Small intestine (tissue), 7 donors: ENCODE measurements at regions not wholly inside any gene's neighbourhood (a gene's known extent, or its start where the extent isn't known, plus 50 kb on each side); places are given as distances from the start of the nearest gene placed in this dataset.
"Not testable (repeated sequence)": the region's sequence is repeated elsewhere in the genome, so short reads cannot be mapped to it uniquely, and the experiment has no call there.

Experiments used
- DNase-seq, 2 donors: peaks; one replicate each; pipeline versions ENCODE4 v3.0.0 to v3.0.0-alpha.2; 2013
- FAIRE-seq: peaks from 2 replicates; lab custom pipeline; 2012; peaks lifted over from hg19 to GRCh38; lab: Jason Lieb, UNC
- H3K27ac ChIP-seq, 3 donors: one replicate each; pipeline ENCODE4 v1.5.1; 2013; ENCODE audit warnings: low read length in 2 of 3, mild to moderate bottlenecking in 2 of 3, control low read depth in 1 of 3, inconsistent platforms in 1 of 3, low read depth in 1 of 3, moderate library complexity in 1 of 3
- H3K27me3 ChIP-seq, 3 donors: one replicate each; pipeline ENCODE4 v1.6.1; 2013; ENCODE audit warnings: low read length in 3 of 3, inconsistent platforms in 1 of 3; ENCODE audit not compliant: control insufficient read depth in 3 of 3, insufficient read depth in 3 of 3
- H3K36me3 ChIP-seq, 3 donors: one replicate each; pipeline ENCODE4 v1.6.1; 2013; ENCODE audit warnings: low read length in 3 of 3, inconsistent platforms in 1 of 3, low read depth in 1 of 3, mild to moderate bottlenecking in 1 of 3, moderate library complexity in 1 of 3; ENCODE audit not compliant: control insufficient read depth in 3 of 3, insufficient read depth in 2 of 3
- H3K4me1 ChIP-seq, 3 donors: one replicate each; pipeline ENCODE4 v1.6.1; 2013; ENCODE audit warnings: low read length in 2 of 3, inconsistent platforms in 1 of 3, low read depth in 1 of 3, mild to moderate bottlenecking in 1 of 3, moderate library complexity in 1 of 3; ENCODE audit not compliant: control insufficient read depth in 3 of 3, insufficient read depth in 2 of 3
- H3K4me3 ChIP-seq, 3 donors: one replicate each; pipeline ENCODE4 v1.5.1; 2013; ENCODE audit warnings: low read length in 3 of 3, control low read depth in 1 of 3, inconsistent platforms in 1 of 3, low read depth in 1 of 3, mild to moderate bottlenecking in 1 of 3, moderate library complexity in 1 of 3
- H3K9me3 ChIP-seq, 2 donors: one replicate each; pipeline ENCODE4 v1.6.1; 2013; ENCODE audit warnings: low read depth in 1 of 2, low read length in 1 of 2; ENCODE audit not compliant: control insufficient read depth in 2 of 2, insufficient read depth in 1 of 2
- WGBS, 3 donors: extraction: QIAGEN DNeasy Blood & Tissue Kit; methylation state at CpG; one replicate each; pipeline ENCODE4 v1.1.7; 2013; 5-methylcytosine and 5-hydroxymethylcytosine counted together
- donor health status: healthy with polysubstance abuse.
- donor health status: control.
- donor health status: control.
- donor health status: Bipolar disorder and iron deficiency.
- donor health status: healthy.

GRCh38 chr1:234912548-234913277 is 215.9 kb downstream of the TOMM20 start:
- DNase-seq (no peak), FAIRE-seq (no peak)
- H3K27ac ChIP-seq = peak overlapping the region in 1 of 3 donors; percentile 41
- WGBS, 3 donors = 73 to 85% (median 81%) methylated on average over 9 of the region's 9 CpGs
- H3K4me3 ChIP-seq = no peak overlapping the region
- H3K36me3 ChIP-seq = no peaks in the 10 kb centered on the region
- H3K27me3 ChIP-seq = no peaks in the 10 kb centered on the region
- peaks cover 5 to 30% (median 17%) of the 10 kb centered on the region in 3 donors for H3K4me1 ChIP-seq
- peaks cover 0 to 5% of the 10 kb centered on the region in 2 donors for H3K9me3 ChIP-seq

- Histone ChIP-seq H3K4me1 (peaks cover 9 to 35% (median 21%) of the 10 kb centered on the region in 3 donors), H3K27ac (peak overlapping the region in 1 of 3 donors; percentile 41), H3K4me3 (no peak overlapping the region), H3K27me3 (no peaks in the 10 kb centered on the region), H3K36me3 (no peaks in the 10 kb centered on the region), H3K9me3 (no peaks in the 10 kb centered on the region)
- FAIRE-seq = no peak
- WGBS, 3 donors = 60 to 81% (median 78%) methylated on average over 8 of the region's 8 CpGs
- DNase-seq = no peak
These were observed 216.8 kb downstream of the TOMM20 start for GRCh38 chr1:234911787-234912186.

GRCh38 chr1:234911136-234911535 is 217.5 kb downstream of the TOMM20 start:
- H3K9me3 ChIP-seq, H3K27ac ChIP-seq, FAIRE-seq, H3K36me3 ChIP-seq, H3K4me3 ChIP-seq, H3K27me3 ChIP-seq, DNase-seq: not testable (repeated sequence)
- peaks cover 9 to 39% (median 21%) of the 10 kb centered on the region in 3 donors for H3K4me1 ChIP-seq
- 91 to 97% (median 93%) methylated on average over 5 of the region's 5 CpGs for WGBS, 3 donors

- Histone ChIP-seq H3K4me3 (no peak overlapping the region), H3K9me3 (no peaks in the 10 kb centered on the region), H3K27ac (peak overlapping the region in 2 of 3 donors; percentile 95), H3K4me1 (peaks cover 9 to 38% (median 21%) of the 10 kb centered on the region in 3 donors), H3K27me3 (no peaks in the 10 kb centered on the region), H3K36me3 (no peaks in the 10 kb centered on the region)
- DNase-seq (no peak), FAIRE-seq (no peak)
- WGBS, 3 donors = 90 to 98% (median 96%) methylated on average over 4 of the region's 4 CpGs
These were observed 218.8 kb downstream of the TOMM20 start for GRCh38 chr1:234909851-234910250.

GRCh38 chr1:234909307-234909810 is 219.3 kb downstream of the TOMM20 start:
- H3K27ac ChIP-seq = peak overlapping the region in 2 of 3 donors; percentile 95
- no peaks in the 10 kb centered on the region for H3K36me3 ChIP-seq
- H3K4me1 ChIP-seq = peaks cover 9 to 38% (median 21%) of the 10 kb centered on the region in 3 donors
- peak; percentile 70 to 77 for DNase-seq
- FAIRE-seq = no peak
- 29 to 75% (median 38%) methylated on average over 1 of the region's 1 CpG for WGBS, 3 donors
- H3K9me3 ChIP-seq = no peaks in the 10 kb centered on the region
- no peak overlapping the region for H3K4me3 ChIP-seq
- no peaks in the 10 kb centered on the region for H3K27me3 ChIP-seq

- Histone ChIP-seq H3K36me3 (no peaks in the 10 kb centered on the region), H3K9me3 (no peaks in the 10 kb centered on the region), H3K4me3 (no peak overlapping the region), H3K4me1 (peaks cover 9 to 38% (median 21%) of the 10 kb centered on the region in 3 donors), H3K27me3 (no peaks in the 10 kb centered on the region), H3K27ac (peak overlapping the region; percentile 92 to 95 (median 95))
- DNase-seq (no peak), FAIRE-seq (no peak)
- 79 to 91% (median 87%) methylated on average over 7 to 9 of the region's 9 CpGs for WGBS, 3 donors
These were observed 220.1 kb downstream of the TOMM20 start for GRCh38 chr1:234908571-234908970.

- H3K9me3 ChIP-seq = no peaks in the 10 kb centered on the region
- no peak overlapping the region for H3K4me3 ChIP-seq
- peak overlapping the region; percentile 92 to 95 (median 95) for H3K27ac ChIP-seq
- DNase-seq (peak; percentile 78 to 90), FAIRE-seq (no peak)
- no peaks in the 10 kb centered on the region for H3K27me3 ChIP-seq
- H3K4me1 ChIP-seq = peaks cover 9 to 38% (median 21%) of the 10 kb centered on the region in 3 donors
- H3K36me3 ChIP-seq = no peaks in the 10 kb centered on the region
- 18 to 48% (median 35%) methylated on average over 6 of the region's 6 CpGs for WGBS, 3 donors
These were observed 220.7 kb downstream of the TOMM20 start for GRCh38 chr1:234907940-234908405.

- DNase-seq (peak; percentile 43 to 49), FAIRE-seq (no peak)
- Histone ChIP-seq H3K4me1 (peaks cover 9 to 38% (median 21%) of the 10 kb centered on the region in 3 donors), H3K4me3 (no peak overlapping the region), H3K27me3 (no peaks in the 10 kb centered on the region), H3K27ac (peak overlapping the region; percentile 52 to 95 (median 60)), H3K36me3 (no peaks in the 10 kb centered on the region), H3K9me3 (no peaks in the 10 kb centered on the region)
- WGBS, 3 donors = 32 to 66% (median 50%) methylated on average over 10 of the region's 10 CpGs
These were observed 221.3 kb downstream of the TOMM20 start for GRCh38 chr1:234907208-234907939.
